ENCODE measurements at regions not wholly inside any gene's neighbourhood (a gene's known extent, or its start where the extent isn't known, plus 50 kb on each side); places are given as distances from the start of the nearest gene placed in this dataset.

- TF ChIP-seq FOXM1 (IDR thresholded peaks at IDR 0.05; ENCODE audit: borderline replicate concordance, low read depth) (no peak), REST (IDR thresholded peaks at IDR 0.05; ENCODE audit: low read depth) (no peak), YY1 (IDR thresholded peaks at IDR 0.05; ENCODE audit: low read depth) (no peak), TEAD4 (IDR thresholded peaks at IDR 0.05) (no peak), RAD21 (IDR thresholded peaks at IDR 0.05; ENCODE audit: low read depth) (no peak)
Measured at GRCh38 chr21:23899561-23899960, 1707.7 kb downstream of the MRPL39 start.
